ENCODE measurements at regions not wholly inside any gene's neighbourhood (a gene's known extent, or its start where the extent isn't known, plus 50 kb on each side); places are given as distances from the start of the nearest gene placed in this dataset.

- Histone ChIP-seq H3K4me1 (no peaks in the 10 kb centered on the region), H3K36me3 (no peaks in the 10 kb centered on the region), H3K27ac (no peak overlapping the region), H3K9ac (no peak overlapping the region), H4K20me1 (no peaks in the 10 kb centered on the region), H3K4me3 (no peak overlapping the region), H3K4me2 (no peak overlapping the region), H3K27me3 (no peaks in the 10 kb centered on the region), H3K9me3 (no peaks in the 10 kb centered on the region)
- no peak for TF ChIP-seq Cebpa-rat (IDR thresholded peaks at IDR 0.05)
These were observed 847.0 kb downstream of the TLE1 start for GRCh38 chr9:80842389-80842788.

- H3K9me3 ChIP-seq, result no peaks in the 10 kb centered on the region
- H3K9ac ChIP-seq, result no peak overlapping the region
- H3K4me3 ChIP-seq, result no peak overlapping the region
- H3K27ac ChIP-seq, result no peak overlapping the region
- no peaks in the 10 kb centered on the region for H3K36me3 ChIP-seq
- no peaks in the 10 kb centered on the region for H3K27me3 ChIP-seq
- no peaks in the 10 kb centered on the region for H3K4me1 ChIP-seq
- H3K4me2 ChIP-seq, result no peak overlapping the region
- TF ChIP-seq Cebpa-rat (IDR thresholded peaks at IDR 0.05), result no peak
- no peaks in the 10 kb centered on the region for H4K20me1 ChIP-seq
These were observed 847.5 kb downstream of the TLE1 start for GRCh38 chr9:80841888-80842287.

- Histone ChIP-seq H3K27ac (no peak overlapping the region), H3K27me3 (no peaks in the 10 kb centered on the region)
- no peak for TF ChIP-seq Cebpa-rat (IDR thresholded peaks at IDR 0.05)
These were observed 849.3 kb downstream of the TLE1 start for GRCh38 chr9:80839821-80840675.

GRCh38 chr9:80836013-80836412, 853.3 kb downstream of the TLE1 start:
- H4K20me1 ChIP-seq, result no peaks in the 10 kb centered on the region

More at GRCh38 chr9:80839821-80840675, 849.3 kb downstream of the TLE1 start:
- Histone ChIP-seq H4K20me1 (no peaks in the 10 kb centered on the region), H3K4me3 (no peak overlapping the region), H3K9ac (no peak overlapping the region), H3K4me2 (no peak overlapping the region), H3K36me3 (no peaks in the 10 kb centered on the region), H3K4me1 (no peaks in the 10 kb centered on the region), H3K9me3 (no peaks in the 10 kb centered on the region)

GRCh38 chr9:80831751-80832150, 857.6 kb downstream of the TLE1 start:
- no peak overlapping the region for H3K4me3 ChIP-seq
- H3K27me3 ChIP-seq, result no peaks in the 10 kb centered on the region
- H3K9me3 ChIP-seq, result no peaks in the 10 kb centered on the region
- no peaks in the 10 kb centered on the region for H4K20me1 ChIP-seq
- no peak overlapping the region for H3K27ac ChIP-seq
- TF ChIP-seq Cebpa-rat (IDR thresholded peaks at IDR 0.05), result no peak
- no peak overlapping the region for H3K9ac ChIP-seq
- H3K36me3 ChIP-seq, result no peaks in the 10 kb centered on the region
- no peaks in the 10 kb centered on the region for H3K4me1 ChIP-seq
- no peak overlapping the region for H3K4me2 ChIP-seq

More at GRCh38 chr9:80836013-80836412, 853.3 kb downstream of the TLE1 start:
- no peaks in the 10 kb centered on the region for H3K9me3 ChIP-seq
- no peaks in the 10 kb centered on the region for H3K4me1 ChIP-seq
- H3K4me2 ChIP-seq, result no peak overlapping the region
- no peak for TF ChIP-seq Cebpa-rat (IDR thresholded peaks at IDR 0.05)
- H3K27ac ChIP-seq, result no peak overlapping the region
- no peaks in the 10 kb centered on the region for H3K27me3 ChIP-seq
- H3K9ac ChIP-seq, result no peak overlapping the region
- no peaks in the 10 kb centered on the region for H3K36me3 ChIP-seq
- no peak overlapping the region for H3K4me3 ChIP-seq

- TF ChIP-seq Cebpa-rat (IDR thresholded peaks at IDR 0.05), result no peak
- H3K27ac ChIP-seq, result no peak overlapping the region
- H3K9ac ChIP-seq, result no peak overlapping the region
- no peaks in the 10 kb centered on the region for H3K4me1 ChIP-seq
- no peaks in the 10 kb centered on the region for H3K27me3 ChIP-seq
- H3K4me2 ChIP-seq, result no peak overlapping the region
- no peak overlapping the region for H3K4me3 ChIP-seq
- no peaks in the 10 kb centered on the region for H3K36me3 ChIP-seq
- no peaks in the 10 kb centered on the region for H3K9me3 ChIP-seq
- H4K20me1 ChIP-seq, result no peaks in the 10 kb centered on the region
These were observed 877.7 kb downstream of the TLE1 start for GRCh38 chr9:80811656-80812055.

GRCh38 chr9:80811003-80811402, 878.3 kb downstream of the TLE1 start:
- Histone ChIP-seq H3K4me1 (no peaks in the 10 kb centered on the region), H3K4me3 (no peak overlapping the region), H3K27me3 (no peaks in the 10 kb centered on the region), H3K9me3 (no peaks in the 10 kb centered on the region), H3K36me3 (no peaks in the 10 kb centered on the region), H3K4me2 (no peak overlapping the region), H3K9ac (no peak overlapping the region), H4K20me1 (no peaks in the 10 kb centered on the region), H3K27ac (no peak overlapping the region)
- no peak for TF ChIP-seq Cebpa-rat (IDR thresholded peaks at IDR 0.05)

- H3K9me3 ChIP-seq, result no peaks in the 10 kb centered on the region
- H3K27me3 ChIP-seq, result no peaks in the 10 kb centered on the region
- TF ChIP-seq Cebpa-rat (IDR thresholded peaks at IDR 0.05), result no peak
- H3K4me2 ChIP-seq, result no peak overlapping the region
- H3K4me1 ChIP-seq, result no peaks in the 10 kb centered on the region
- no peak overlapping the region for H3K4me3 ChIP-seq
- no peaks in the 10 kb centered on the region for H3K36me3 ChIP-seq
- H3K27ac ChIP-seq, result no peak overlapping the region
- H3K9ac ChIP-seq, result no peak overlapping the region
- no peaks in the 10 kb centered on the region for H4K20me1 ChIP-seq
These were observed 882.7 kb downstream of the TLE1 start for GRCh38 chr9:80806671-80807070.

- Histone ChIP-seq H3K4me2 (no peak overlapping the region), H4K20me1 (no peaks in the 10 kb centered on the region), H3K9me3 (no peaks in the 10 kb centered on the region), H3K4me3 (no peak overlapping the region), H3K27me3 (no peaks in the 10 kb centered on the region), H3K36me3 (no peaks in the 10 kb centered on the region), H3K9ac (no peak overlapping the region), H3K4me1 (no peaks in the 10 kb centered on the region), H3K27ac (no peak overlapping the region)
- TF ChIP-seq Cebpa-rat (IDR thresholded peaks at IDR 0.05), result no peak
These were observed 884.5 kb downstream of the TLE1 start for GRCh38 chr9:80804873-80805272.

GRCh38 chr9:80797831-80798688, 891.3 kb downstream of the TLE1 start:
- TF ChIP-seq Cebpa-rat (IDR thresholded peaks at IDR 0.05), result no peak
- no peak overlapping the region for H3K4me2 ChIP-seq
- no peaks in the 10 kb centered on the region for H3K9me3 ChIP-seq
- no peaks in the 10 kb centered on the region for H3K27me3 ChIP-seq
- no peak overlapping the region for H3K9ac ChIP-seq
- H3K27ac ChIP-seq, result no peak overlapping the region
- no peak overlapping the region for H3K4me3 ChIP-seq
- H4K20me1 ChIP-seq, result no peaks in the 10 kb centered on the region
- no peaks in the 10 kb centered on the region for H3K4me1 ChIP-seq
- no peaks in the 10 kb centered on the region for H3K36me3 ChIP-seq

Measured in BLaER1 (cell line).